ENCODE measurements at regions not wholly inside any gene's neighbourhood (a gene's known extent, or its start where the extent isn't known, plus 50 kb on each side); places are given as distances from the start of the nearest gene placed in this dataset.

DNA sequence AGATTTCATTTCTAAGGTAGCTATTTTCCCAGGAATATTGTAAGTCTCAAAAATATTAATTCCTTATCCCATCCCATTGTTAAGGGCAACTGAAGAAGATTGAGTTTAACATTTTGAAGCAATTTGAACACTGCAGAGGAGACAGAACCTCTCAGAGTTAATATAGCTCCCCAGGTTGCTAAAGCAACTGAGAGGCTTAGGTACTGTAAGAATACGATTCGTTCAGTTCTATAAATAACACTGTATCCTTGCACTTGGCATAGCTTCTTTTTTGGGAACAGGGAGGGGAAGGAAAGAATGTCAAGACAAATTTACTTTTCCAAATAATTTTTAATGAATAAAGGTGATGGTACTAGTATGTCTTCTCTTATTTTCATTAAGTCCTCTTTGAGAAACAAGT is 658.4 kb upstream of the CELF2 start:
- Mint-ChIP-seq H3K4me1 (ENCODE audit: low read depth, unreplicated experiment) (no peaks in the 10 kb centered on the region), H3K9me3 (ENCODE audit: unreplicated experiment) (no peaks in the 10 kb centered on the region), H3K36me3 (ENCODE audit: insufficient read depth, unreplicated experiment) (no peaks in the 10 kb centered on the region), H3K27me3 (ENCODE audit: insufficient read depth, unreplicated experiment) (peaks cover 9% of the 10 kb centered on the region), H3K4me3 (ENCODE audit: unreplicated experiment) (no peak overlapping the region), H3K27ac (ENCODE audit: unreplicated experiment) (no peak overlapping the region)
- TF ChIP-seq CTCF (IDR thresholded peaks at IDR 0.05; ENCODE audit: insufficient read depth in 1 of 2, low read depth in 1 of 2, low read length in 1 of 2, severe bottlenecking in 1 of 2, unreplicated experiment in 1 of 2), result no peak
- Histone ChIP-seq H3K4me1 (no peaks in the 10 kb centered on the region), H3K27me3 (replicated peaks; ENCODE audit: control insufficient read depth, insufficient read depth, low read length) (no peaks in the 10 kb centered on the region), H3K9me3 (peaks cover 3% of the 10 kb centered on the region; the same call in 1 of the 2 replicates), H3K36me3 (ENCODE audit: control insufficient read depth, insufficient read depth, low read length) (no peaks in the 10 kb centered on the region), H3K4me3 (ENCODE audit: low read depth, low read length) (no peak overlapping the region)
- ChIA-PET CTCF (no interaction called here), POLR2A (no interaction called here)
- BruUV-seq (replicated peaks), result no TSS peak
- intact Hi-C loops (cut with micrococcal nuclease; ENCODE audit: unreplicated experiment), result no loop called here
- DNase-seq, result no peak

- POLR2A ChIA-PET, result no interaction called here
- CTCF ChIA-PET, result interaction anchor here (0.6 kb wide), 1 partner anchor 310 kb away, joined by 16 read pairs; no protein-coding TSS in a partner anchor
- Histone ChIP-seq H3K36me3 (ENCODE audit: control insufficient read depth, insufficient read depth, low read length) (no peaks in the 10 kb centered on the region), H3K4me3 (ENCODE audit: low read depth, low read length) (no peak overlapping the region), H3K9me3 (no peaks in the 10 kb centered on the region), H3K4me1 (no peaks in the 10 kb centered on the region), H3K27me3 (replicated peaks; ENCODE audit: control insufficient read depth, insufficient read depth, low read length) (no peaks in the 10 kb centered on the region)
- intact Hi-C loops (cut with micrococcal nuclease; ENCODE audit: unreplicated experiment), result no loop called here
- no peaks in the 10 kb centered on the region for H3K36me3 Mint-ChIP-seq (ENCODE audit: insufficient read depth, unreplicated experiment)
- H3K27ac Mint-ChIP-seq (ENCODE audit: unreplicated experiment), result no peak overlapping the region
- H3K9me3 Mint-ChIP-seq (ENCODE audit: unreplicated experiment), result no peaks in the 10 kb centered on the region
- H3K4me1 Mint-ChIP-seq (ENCODE audit: low read depth, unreplicated experiment), result no peaks in the 10 kb centered on the region
- no peak for DNase-seq
- peaks cover 9% of the 10 kb centered on the region for H3K27me3 Mint-ChIP-seq (ENCODE audit: insufficient read depth, unreplicated experiment)
- BruUV-seq (replicated peaks), result no TSS peak
- H3K4me3 Mint-ChIP-seq (ENCODE audit: unreplicated experiment), result no peak overlapping the region
- TF ChIP-seq CTCF (IDR thresholded peaks at IDR 0.05; ENCODE audit: insufficient read depth in 1 of 2, low read depth in 1 of 2, low read length in 1 of 2, severe bottlenecking in 1 of 2, unreplicated experiment in 1 of 2), result no peak
Observed at GRCh38 chr10:10361301-10361885, 656.3 kb upstream of the CELF2 start.

DNA sequence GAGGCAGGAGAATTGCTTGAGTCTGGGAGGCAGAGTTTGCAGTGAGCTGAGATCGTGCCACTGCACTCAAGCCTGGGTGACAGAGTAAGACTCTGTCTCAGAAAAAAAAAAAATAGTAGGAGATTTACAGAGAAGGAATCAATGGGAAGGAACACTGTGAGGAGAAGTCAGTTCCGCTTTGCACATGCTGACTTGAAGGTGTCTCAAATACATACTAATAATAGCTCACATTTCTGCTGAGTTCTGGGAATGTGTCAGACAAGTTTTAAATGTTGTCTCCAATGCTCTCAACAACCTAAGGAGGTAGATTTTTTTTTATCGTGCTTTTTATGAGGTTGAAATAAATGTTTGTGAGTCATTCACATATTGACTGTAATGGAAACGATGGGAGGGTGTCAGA is 654.9 kb upstream of the CELF2 start:
- Mint-ChIP-seq H3K36me3 (ENCODE audit: insufficient read depth, unreplicated experiment) (no peaks in the 10 kb centered on the region), H3K9me3 (ENCODE audit: unreplicated experiment) (no peaks in the 10 kb centered on the region), H3K4me3 (ENCODE audit: unreplicated experiment) (no peak overlapping the region), H3K27ac (ENCODE audit: unreplicated experiment) (no peak overlapping the region), H3K27me3 (ENCODE audit: insufficient read depth, unreplicated experiment) (peaks cover 13% of the 10 kb centered on the region), H3K4me1 (ENCODE audit: low read depth, unreplicated experiment) (no peaks in the 10 kb centered on the region)
- intact Hi-C loops (cut with micrococcal nuclease; ENCODE audit: unreplicated experiment), result no loop called here
- H3K27me3 ChIP-seq (replicated peaks; ENCODE audit: control insufficient read depth, insufficient read depth, low read length), result no peaks in the 10 kb centered on the region
- POLR2A ChIA-PET, result no interaction called here
- no peak overlapping the region for H3K4me3 ChIP-seq (ENCODE audit: low read depth, low read length)
- H3K9me3 ChIP-seq, result no peaks in the 10 kb centered on the region
- DNase-seq, result no peak
- TF ChIP-seq CTCF (IDR thresholded peaks at IDR 0.05; ENCODE audit: insufficient read depth in 1 of 2, low read depth in 1 of 2, low read length in 1 of 2, severe bottlenecking in 1 of 2, unreplicated experiment in 1 of 2), result no peak
- no peaks in the 10 kb centered on the region for H3K36me3 ChIP-seq (ENCODE audit: control insufficient read depth, insufficient read depth, low read length)
- H3K4me1 ChIP-seq, result no peaks in the 10 kb centered on the region
- BruUV-seq (replicated peaks), result no TSS peak
- CTCF ChIA-PET, result no interaction called here
